ENCODE measurements at regions not wholly inside any gene's neighbourhood (a gene's known extent, or its start where the extent isn't known, plus 50 kb on each side); places are given as distances from the start of the nearest gene placed in this dataset.

DNA sequence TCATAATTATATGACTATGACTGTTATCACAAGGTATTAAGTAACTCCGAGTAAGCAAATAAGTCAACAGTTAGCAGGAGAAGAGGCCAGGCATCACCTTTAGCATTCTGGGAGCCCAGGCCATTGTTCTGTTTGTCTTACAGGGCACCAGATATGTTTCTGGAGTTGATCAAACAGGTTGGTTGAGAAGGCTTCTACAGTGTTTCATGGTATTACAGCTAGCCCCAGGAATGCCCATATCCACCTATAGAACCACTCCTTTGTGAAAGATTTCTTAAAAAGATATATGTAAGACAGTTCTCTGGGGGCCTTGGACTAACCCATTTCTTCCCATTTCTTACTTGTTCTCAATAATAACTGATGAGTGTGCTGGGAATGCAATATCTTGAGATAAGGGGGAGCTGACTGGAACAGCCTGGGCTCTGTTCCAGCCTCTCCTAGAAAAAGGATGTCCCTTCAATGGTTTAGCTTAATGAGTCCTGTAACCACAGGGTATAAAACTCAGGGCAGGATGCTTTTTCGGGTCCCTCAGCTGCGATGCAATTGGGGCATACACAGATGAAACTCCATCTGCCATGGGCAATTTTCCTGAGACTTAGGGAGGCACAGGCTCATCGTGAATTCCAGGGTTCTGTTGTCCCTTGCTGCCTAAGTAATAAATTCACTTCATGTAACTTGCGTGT, 286.4 kb downstream of the BAMBI start:
- DNase-seq (ENCODE audit: low spot score) = no peak

DNA sequence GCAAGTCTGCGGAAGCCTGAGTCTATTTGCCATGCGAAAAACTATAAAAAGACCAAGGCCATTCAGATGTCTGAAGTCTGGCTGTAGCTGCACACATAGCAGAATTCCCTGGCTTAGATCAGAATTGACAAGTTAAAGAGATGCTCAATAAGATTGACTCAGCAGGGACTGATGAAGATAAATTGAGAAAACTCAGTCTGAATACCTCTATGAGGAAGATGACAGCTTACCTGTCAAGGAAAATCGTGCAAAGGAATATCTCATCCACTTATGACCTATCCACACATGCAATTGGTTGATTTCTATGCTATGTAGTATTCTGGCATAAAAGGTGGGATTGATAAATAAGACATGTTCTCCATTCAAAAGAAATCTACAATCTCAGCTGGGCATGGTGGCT, 288.6 kb downstream of the BAMBI start:
- no peak for DNase-seq (ENCODE audit: low spot score)

DNA sequence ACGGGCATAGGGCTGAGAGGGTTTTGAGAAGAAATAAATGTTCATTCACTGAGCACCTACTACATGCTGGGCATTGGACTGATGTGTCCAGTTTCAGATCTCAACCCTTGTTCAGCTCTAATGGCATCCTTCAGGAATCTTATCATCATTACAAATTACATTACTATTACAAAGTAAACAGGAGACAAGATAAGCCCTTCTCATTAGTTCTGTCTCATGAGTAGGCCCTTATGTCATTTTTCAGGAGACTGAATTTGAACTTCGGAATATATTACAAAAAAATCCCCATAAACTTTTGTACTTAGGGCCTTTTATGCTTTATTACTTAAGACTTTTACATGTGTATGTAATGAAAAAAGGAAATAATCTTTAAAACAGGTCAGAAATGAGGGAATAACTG, 289.7 kb downstream of the BAMBI start:
- no peak for DNase-seq (ENCODE audit: low spot score)

GRCh38 chr10:28969413-28969812, 292.1 kb downstream of the BAMBI start:
- no peak for DNase-seq (ENCODE audit: low spot score)

DNA sequence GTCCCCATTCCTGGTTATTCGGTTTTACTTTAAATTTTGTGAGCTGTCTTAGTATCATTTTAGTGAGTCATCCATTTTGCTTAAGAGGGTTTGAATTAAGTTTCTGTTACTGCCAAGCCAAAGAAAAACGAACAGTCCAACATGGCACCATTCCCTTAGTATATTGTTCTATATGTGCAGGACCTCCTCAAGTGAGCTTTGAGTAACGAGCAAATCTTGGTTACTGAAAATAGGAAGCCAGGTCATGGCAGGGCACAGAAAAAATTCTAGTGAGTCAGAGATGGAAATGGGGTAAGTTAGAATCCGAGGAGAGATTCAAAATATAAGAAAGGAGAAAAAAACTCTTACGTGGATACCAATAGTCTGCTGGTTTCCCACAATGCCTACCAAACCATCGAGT, 292.9 kb downstream of the BAMBI start:
- no peak for DNase-seq (ENCODE audit: low spot score)

DNA sequence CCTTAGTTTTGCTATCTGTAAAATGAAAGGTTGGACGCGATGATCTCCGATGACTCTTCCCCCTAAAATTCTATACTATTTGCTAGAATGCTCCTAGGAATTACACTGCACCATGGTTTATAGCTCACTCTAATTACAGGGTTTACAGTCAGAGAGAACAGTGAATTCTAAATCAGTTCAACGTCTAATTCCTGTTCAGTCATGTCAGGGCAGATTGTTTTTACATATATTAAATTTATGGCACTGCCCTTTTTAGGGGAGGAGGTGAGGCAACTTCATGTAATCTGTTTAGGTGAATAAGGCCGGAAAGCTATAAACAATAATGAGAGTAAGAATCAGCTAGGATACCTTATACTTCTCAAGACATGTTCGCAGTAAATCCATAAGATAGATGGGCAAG, 293.9 kb downstream of the BAMBI start:
- DNase-seq (ENCODE audit: low spot score) = no peak

- DNase-seq (ENCODE audit: low spot score) = no peak
Observed at GRCh38 chr10:28971764-28972163, 294.4 kb downstream of the BAMBI start.

DNA sequence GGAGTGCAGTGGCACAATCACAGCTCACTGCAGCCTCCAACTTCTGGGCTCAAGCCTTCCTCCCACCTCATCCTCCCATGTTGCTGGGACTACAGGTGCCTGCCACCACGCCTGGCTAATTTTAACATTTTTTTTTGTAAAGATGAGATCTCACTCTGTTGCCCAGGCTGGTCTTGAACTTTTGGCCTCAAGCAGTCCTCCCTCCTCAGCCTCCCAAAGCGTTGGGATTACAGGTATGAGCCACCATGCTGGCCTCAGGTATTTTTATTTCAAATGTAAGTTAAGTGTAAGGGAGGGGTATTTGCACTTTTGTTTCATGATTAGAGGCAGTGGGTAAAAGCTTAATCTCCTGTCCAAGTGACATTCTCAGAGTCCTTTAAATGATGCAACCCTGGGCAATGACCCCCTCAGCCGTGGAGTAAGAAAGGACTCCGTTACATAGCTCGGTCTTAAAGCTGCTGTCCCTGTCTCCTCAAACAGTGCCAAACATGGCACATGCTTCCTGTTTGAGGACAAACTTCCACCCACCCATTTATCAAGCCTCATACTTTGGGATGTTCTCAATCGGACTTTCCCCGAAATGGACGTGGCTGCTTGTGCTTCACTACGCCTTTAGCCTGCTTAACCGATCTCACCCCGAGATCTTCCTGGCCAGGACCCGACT, 296.1 kb downstream of the BAMBI start:
- no peak for DNase-seq (ENCODE audit: low spot score)

GRCh38 chr10:28975891-28976531, 298.7 kb downstream of the BAMBI start:
- no peak for DNase-seq (ENCODE audit: low spot score)

- DNase-seq (ENCODE audit: low spot score) = no peak
Observed at GRCh38 chr10:28977518-28977917, 300.2 kb downstream of the BAMBI start.

- DNase-seq (ENCODE audit: low spot score) = no peak
Observed at GRCh38 chr10:28980264-28980663, 302.9 kb downstream of the BAMBI start.

GRCh38 chr10:28981007-28981406, 303.7 kb downstream of the BAMBI start:
- no peak for DNase-seq (ENCODE audit: low spot score)

GRCh38 chr10:28982974-28983373, 305.7 kb downstream of the BAMBI start:
- DNase-seq (ENCODE audit: low spot score) = no peak

- no peak for DNase-seq (ENCODE audit: low spot score)
Observed at GRCh38 chr10:28983799-28984198, 305.1 kb upstream of the LYZL1 start.

DNA sequence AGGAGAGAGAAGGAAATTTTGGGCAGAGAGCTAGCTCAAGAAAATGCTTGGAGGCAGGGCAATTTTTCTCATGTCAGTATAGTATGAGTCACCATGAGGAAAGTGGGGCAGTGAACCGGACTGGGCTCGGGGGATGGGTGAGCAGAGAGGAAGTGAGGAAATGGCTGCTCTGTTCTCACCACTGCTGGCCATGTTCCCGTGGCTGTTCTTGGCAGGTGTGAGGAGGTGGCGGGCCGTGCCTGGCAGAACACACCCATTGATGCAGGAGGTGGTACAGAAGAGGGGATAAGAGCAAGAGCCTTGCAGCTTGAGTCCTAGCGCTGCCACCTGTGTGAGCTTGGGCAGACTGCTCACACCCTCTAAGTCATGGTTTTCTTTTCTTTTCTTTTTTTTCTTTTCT, 304.4 kb upstream of the LYZL1 start:
- peak; percentile 79 for DNase-seq (ENCODE audit: low spot score)

- DNase-seq (ENCODE audit: low spot score) = no peak
Observed at GRCh38 chr10:28985137-28985885, 303.6 kb upstream of the LYZL1 start.

DNA sequence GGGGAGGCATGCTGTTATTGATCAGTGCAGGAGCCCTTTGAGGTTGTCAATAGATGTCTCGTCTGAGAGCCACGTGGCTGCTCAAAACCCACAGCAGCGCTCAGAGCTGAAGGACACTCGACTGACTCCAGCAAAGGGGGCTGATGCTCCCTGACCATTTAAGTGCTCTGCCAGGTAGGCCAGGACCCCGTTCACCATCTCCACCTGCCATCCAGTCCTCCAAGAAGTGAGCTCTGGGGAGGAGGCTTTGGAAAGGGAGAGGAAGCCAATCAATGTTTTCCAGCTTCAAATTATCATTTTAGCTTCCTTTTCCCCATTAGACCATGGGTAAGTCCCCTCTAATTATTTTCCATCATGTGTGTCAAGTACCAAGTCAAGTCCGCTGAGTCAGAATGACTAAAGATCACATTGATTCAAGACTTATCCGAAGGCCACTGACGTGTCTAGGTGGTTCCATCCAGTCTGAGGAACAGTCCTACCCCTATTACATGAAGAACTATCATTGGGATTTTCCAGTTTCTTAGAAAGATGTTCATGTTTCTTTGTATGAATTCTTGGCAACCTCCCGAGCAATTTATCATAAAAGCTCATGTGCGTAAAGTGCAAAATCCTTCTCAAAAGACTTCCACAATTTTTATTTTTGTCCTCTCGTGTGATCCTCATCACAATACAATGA, 302.6 kb upstream of the LYZL1 start:
- peak; percentile 55 for DNase-seq (ENCODE audit: low spot score)

DNA sequence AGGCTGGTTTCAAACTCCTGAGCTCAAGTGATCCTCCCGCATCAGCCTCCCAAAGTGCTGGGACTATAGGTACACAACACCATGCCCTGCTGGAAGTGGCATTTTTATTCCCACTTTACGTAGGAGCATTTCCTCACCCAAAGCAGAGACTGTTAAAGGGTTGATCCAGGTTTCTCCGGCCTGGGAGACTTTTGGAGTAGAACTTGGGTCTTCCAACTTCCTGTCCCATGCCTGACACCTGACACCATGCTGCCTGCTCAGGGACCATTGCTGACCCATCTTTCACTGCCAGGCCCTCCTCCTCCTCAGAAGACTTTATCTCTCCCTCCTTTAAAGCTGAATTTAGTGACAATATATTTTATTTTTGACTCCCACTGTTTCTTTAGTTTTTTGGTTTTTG, 302.0 kb upstream of the LYZL1 start:
- no peak for DNase-seq (ENCODE audit: low spot score)

GRCh38 chr10:28987555-28988320, 301.1 kb upstream of the LYZL1 start:
- no peak for DNase-seq (ENCODE audit: low spot score)

DNA sequence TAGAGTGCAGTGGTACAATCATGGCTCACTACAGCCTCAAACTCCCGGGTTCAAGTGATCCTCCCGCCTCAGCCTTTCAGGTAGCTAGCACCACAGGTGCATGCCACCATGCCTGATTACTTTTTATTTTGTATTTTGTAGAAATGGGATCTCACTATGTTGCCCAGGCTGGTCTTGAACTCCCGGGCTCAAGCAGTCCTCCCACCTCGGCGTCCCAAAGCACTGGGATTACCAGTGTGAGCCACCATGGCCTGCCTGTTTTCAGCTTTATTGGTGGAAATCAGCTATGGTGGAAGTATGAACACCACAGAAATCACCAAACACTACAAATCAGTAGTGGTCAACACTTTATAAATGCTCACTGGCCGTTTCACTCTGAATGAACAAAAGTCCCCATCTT, 299.9 kb upstream of the LYZL1 start:
- DNase-seq (ENCODE audit: low spot score) = no peak

Measured in kidney capillary endothelial cell (primary cell).